OCI-LY1 (cell line): ENCODE measurements at regions not wholly inside any gene's neighbourhood (a gene's known extent, or its start where the extent isn't known, plus 50 kb on each side); places are given as distances from the start of the nearest gene placed in this dataset.

Experiments
- CTCF ChIP-seq: fragments of 200-600 bp; sonication (generic), shearing (Covaris generic); IDR thresholded peaks from 2 replicates; pipeline ENCODE4 v1.5.1; 2017; ENCODE audit warnings: mild to moderate bottlenecking, antibody characterized with exemption, low read length, moderate library complexity, mixed read lengths
- EZH2 ChIP-seq: fragments of 200-600 bp; sonication (generic), shearing (Covaris generic); IDR thresholded peaks from 2 replicates; pipeline ENCODE4 v1.8.0; 2017; ENCODE audit warnings: borderline replicate concordance, mixed run types, mild to moderate bottlenecking, antibody characterized with exemption, low read length, moderate library complexity, mixed read lengths

- no peak for TF ChIP-seq CTCF
- TF ChIP-seq EZH2, result no peak
Measured at GRCh38 chr5:152329761-152330283, 75.3 kb downstream of the NMUR2 start.
